ENCODE measurements at regions not wholly inside any gene's neighbourhood (a gene's known extent, or its start where the extent isn't known, plus 50 kb on each side); places are given as distances from the start of the nearest gene placed in this dataset.

GRCh38 chr13:63514886-63515285, 2099.2 kb upstream of the PCDH20 start:
- H3K4me1 ChIP-seq, result no peaks in the 10 kb centered on the region
- no peak overlapping the region for H3K4me3 ChIP-seq
- H3K27ac ChIP-seq, result no peak overlapping the region
- intact Hi-C loops (cut with DNase I), result no loop called here
- no peak for DNase-seq
- H3K36me3 ChIP-seq, result no peaks in the 10 kb centered on the region
- H3K9me3 ChIP-seq, result peaks cover 0 to 11% (median 0%) of the 10 kb centered on the region in 3 donors
- TF ChIP-seq CTCF (IDR thresholded peaks at IDR 0.05), result no peak
- TF ChIP-seq POLR2A (IDR thresholded peaks at IDR 0.05), result no peak
- 38 to 63% methylated on average over 2 of the region's 2 CpGs for WGBS, 2 donors
- H3K27me3 ChIP-seq, result no peaks in the 10 kb centered on the region

GRCh38 chr13:63512095-63512494, 2096.4 kb upstream of the PCDH20 start:
- TF ChIP-seq CTCF (IDR thresholded peaks at IDR 0.05), result no peak
- TF ChIP-seq POLR2A (IDR thresholded peaks at IDR 0.05), result no peak

GRCh38 chr13:63501702-63502101, 2086.1 kb upstream of the PCDH20 start:
- no peaks in the 10 kb centered on the region for H3K27me3 ChIP-seq
- no peak overlapping the region for H3K27ac ChIP-seq
- TF ChIP-seq POLR2A (IDR thresholded peaks at IDR 0.05) (no peak), CTCF (IDR thresholded peaks at IDR 0.05) (no peak)
- no peaks in the 10 kb centered on the region for H3K36me3 ChIP-seq
- intact Hi-C loops (cut with DNase I), result no loop called here
- no peaks in the 10 kb centered on the region for H3K9me3 ChIP-seq
- no peaks in the 10 kb centered on the region for H3K4me1 ChIP-seq
- no peak overlapping the region for H3K4me3 ChIP-seq
- DNase-seq, result no peak
- WGBS, 2 donors, result 18 to 43% methylated on average over 1 of the region's 1 CpG

More at GRCh38 chr13:63512095-63512494, 2096.4 kb upstream of the PCDH20 start:
- Histone ChIP-seq H3K27ac (no peak overlapping the region), H3K27me3 (no peaks in the 10 kb centered on the region), H3K4me1 (no peaks in the 10 kb centered on the region), H3K36me3 (no peaks in the 10 kb centered on the region), H3K9me3 (peaks cover 0 to 11% (median 0%) of the 10 kb centered on the region in 3 donors), H3K4me3 (no peak overlapping the region)
- DNase-seq, result no peak
- 69 to 73% methylated on average over 4 of the region's 8 CpGs for WGBS, 2 donors
- intact Hi-C loops (cut with DNase I), result no loop called here

- no peak overlapping the region for H3K4me3 ChIP-seq
- no peak overlapping the region for H3K27ac ChIP-seq
- no peaks in the 10 kb centered on the region for H3K4me1 ChIP-seq
- intact Hi-C loops (cut with DNase I), result no loop called here
- no peak for TF ChIP-seq POLR2A (IDR thresholded peaks at IDR 0.05)
- no peak for TF ChIP-seq CTCF (IDR thresholded peaks at IDR 0.05)
- H3K36me3 ChIP-seq, result no peaks in the 10 kb centered on the region
- peaks cover 0 to 3% (median 0%) of the 10 kb centered on the region in 3 donors for H3K9me3 ChIP-seq
- H3K27me3 ChIP-seq, result no peaks in the 10 kb centered on the region
- DNase-seq, result no peak
Measured at GRCh38 chr13:63497601-63498000, 2082.0 kb upstream of the PCDH20 start.

- no peak for DNase-seq
- Histone ChIP-seq H3K27me3 (no peaks in the 10 kb centered on the region), H3K4me1 (no peaks in the 10 kb centered on the region), H3K36me3 (no peaks in the 10 kb centered on the region), H3K9me3 (peaks cover 0 to 3% (median 0%) of the 10 kb centered on the region in 3 donors), H3K4me3 (no peak overlapping the region), H3K27ac (no peak overlapping the region)
- TF ChIP-seq POLR2A (IDR thresholded peaks at IDR 0.05) (no peak), CTCF (IDR thresholded peaks at IDR 0.05) (no peak)
- WGBS, 2 donors, result 63 to 80% methylated on average over 2 of the region's 2 CpGs
- intact Hi-C loops (cut with DNase I), result no loop called here
Measured at GRCh38 chr13:63492604-63493003, 2077.0 kb upstream of the PCDH20 start.
